GM12891 (cell line): ENCODE measurements at regions not wholly inside any gene's neighbourhood (a gene's known extent, or its start where the extent isn't known, plus 50 kb on each side); places are given as distances from the start of the nearest gene placed in this dataset.

ENCODE experiments used
- DNase-seq: peaks from one replicate; pipeline ENCODE4 v3.0.0; 2011; ENCODE audit warnings: low spot score; ENCODE audit not compliant: insufficient read length
- FAIRE-seq: peaks from 2 replicates; lab custom pipeline; 2011; peaks lifted over from hg19 to GRCh38; lab: Jason Lieb, UNC
- PAX5 ChIP-seq: IDR thresholded peaks from 2 replicates; pipeline ENCODE4 v1.6.1; 2011; ENCODE audit warnings: low read length, moderate library complexity, mild to moderate bottlenecking; ENCODE audit not compliant: insufficient read depth, severe bottlenecking
- POLR2A ChIP-seq: IDR thresholded peaks from 2 replicates; pipeline ENCODE4 v1.6.1; 2011; ENCODE audit warnings: low read depth, low read length, control low read depth
- POLR2AphosphoS5 ChIP-seq: IDR thresholded peaks from 2 replicates; pipeline ENCODE4 v1.6.1; 2011; ENCODE audit warnings: low read depth, low read length, control low read depth
- POU2F2 ChIP-seq: IDR thresholded peaks from 2 replicates; pipeline ENCODE4 v1.6.1; 2011; ENCODE audit warnings: low read depth, mild to moderate bottlenecking, control low read depth, low read length, moderate library complexity
- SPI1 ChIP-seq: IDR thresholded peaks from 2 replicates; pipeline ENCODE4 v1.6.1; 2011; ENCODE audit warnings: low read depth, low read length, control low read depth
- TAF1 ChIP-seq: IDR thresholded peaks from 2 replicates; pipeline ENCODE4 v1.6.1; 2011; ENCODE audit warnings: low read depth, low read length, control low read depth

DNA sequence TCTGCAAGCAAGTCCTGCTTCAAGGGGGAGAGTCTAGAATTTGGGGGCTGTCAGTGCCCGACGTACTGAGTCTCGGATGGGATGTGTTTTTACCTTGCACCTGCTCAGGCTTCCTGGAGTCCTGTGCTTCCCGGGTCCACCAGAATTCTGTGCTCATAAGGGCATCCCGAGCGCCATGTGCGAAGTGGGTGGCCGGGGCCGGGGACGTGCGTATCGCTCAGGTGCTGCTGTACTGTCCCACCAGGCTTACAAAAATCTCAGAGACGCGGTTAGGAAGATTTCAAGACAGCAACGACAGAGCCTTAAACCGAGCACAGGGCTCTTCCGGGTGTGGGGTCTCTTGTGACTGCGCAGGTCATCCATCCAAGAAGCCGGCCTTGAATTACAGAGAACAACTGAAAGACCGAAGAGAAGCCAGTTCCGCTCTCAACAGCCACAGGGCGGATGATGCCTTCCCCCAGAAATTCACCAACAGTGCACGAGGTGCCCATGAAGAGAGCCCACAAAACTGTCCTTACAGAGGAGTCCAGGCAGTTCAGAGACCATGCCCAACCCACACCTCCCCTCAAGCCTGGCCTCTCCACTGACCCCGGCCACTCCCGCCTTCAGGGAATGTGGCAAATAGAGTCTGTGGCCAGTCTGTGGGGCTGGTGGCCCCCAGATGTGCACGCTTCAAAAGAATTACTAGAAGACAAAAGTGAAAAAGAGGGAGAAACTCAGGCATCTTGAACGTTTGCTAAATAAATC is 104.7 kb downstream of the PXDC1 start:
- FAIRE-seq (no peak), DNase-seq (no peak)
- TF ChIP-seq POLR2AphosphoS5 (no peak), POU2F2 (no peak), TAF1 (no peak), POLR2A (no peak), PAX5 (no peak), SPI1 (no peak)

DNA sequence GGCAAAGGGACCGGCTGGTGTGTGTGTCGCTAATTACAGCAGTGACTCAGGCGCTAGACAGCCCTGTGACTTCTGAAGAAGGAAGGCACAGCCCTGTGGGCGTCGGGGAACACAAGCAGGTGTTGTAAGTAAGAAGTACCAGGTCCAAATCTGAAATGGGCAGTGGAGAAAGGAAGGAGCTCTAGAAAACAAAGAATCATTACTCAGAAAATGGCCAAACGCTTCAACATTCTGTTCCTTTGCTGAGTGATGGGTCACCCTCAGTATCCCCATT is 106.8 kb downstream of the PXDC1 start:
- DNase-seq (no peak), FAIRE-seq (no peak)
- TF ChIP-seq PAX5 = no peak
- TF ChIP-seq POU2F2 = no peak
- no peak for TF ChIP-seq TAF1
- no peak for TF ChIP-seq SPI1
- TF ChIP-seq POLR2AphosphoS5 = no peak
- TF ChIP-seq POLR2A = no peak

DNA sequence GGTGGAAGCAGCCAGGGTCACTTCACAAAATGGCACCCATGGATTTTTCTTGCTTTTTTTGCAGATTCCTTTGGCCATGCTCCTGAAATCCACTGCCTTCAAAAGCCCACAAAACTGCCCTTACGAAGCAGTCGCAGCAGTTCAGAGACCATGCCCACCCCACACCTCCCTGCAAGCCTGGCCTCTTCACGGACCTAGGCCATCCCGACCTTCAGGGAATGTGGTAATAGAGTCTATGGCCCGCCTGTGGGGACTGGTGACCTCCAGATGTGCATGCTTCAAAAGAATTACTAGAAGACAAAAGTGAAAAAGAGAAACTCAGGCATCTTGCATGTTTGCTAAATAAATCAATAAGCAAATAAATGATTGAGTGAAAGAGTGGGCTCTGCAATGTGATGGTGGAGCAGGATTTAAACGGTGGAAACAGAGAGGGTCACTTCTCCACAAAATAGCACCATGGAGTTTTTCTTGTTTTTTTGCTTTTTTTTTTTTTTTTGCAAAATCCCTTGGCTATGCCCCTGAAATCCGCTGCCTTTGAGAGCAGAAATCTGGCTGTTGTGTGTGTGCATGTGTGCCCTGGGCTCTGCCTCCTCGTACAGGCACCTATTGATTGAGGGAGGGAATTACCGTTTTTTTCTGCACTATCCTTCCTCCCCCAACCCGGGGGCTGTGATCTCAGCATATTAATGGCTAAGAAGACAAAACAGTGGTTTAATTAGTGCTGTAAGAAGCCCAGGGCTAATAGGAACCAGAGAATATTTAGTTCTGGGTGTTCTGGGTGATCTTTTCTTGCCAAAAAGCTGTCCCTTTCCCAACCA is 107.4 kb downstream of the PXDC1 start:
- no peak for DNase-seq
- TF ChIP-seq PAX5 = no peak
- no peak for TF ChIP-seq TAF1
- no peak for TF ChIP-seq SPI1
- TF ChIP-seq POU2F2 = no peak
- TF ChIP-seq POLR2AphosphoS5 = no peak
- TF ChIP-seq POLR2A = no peak
- FAIRE-seq = no peak

DNA sequence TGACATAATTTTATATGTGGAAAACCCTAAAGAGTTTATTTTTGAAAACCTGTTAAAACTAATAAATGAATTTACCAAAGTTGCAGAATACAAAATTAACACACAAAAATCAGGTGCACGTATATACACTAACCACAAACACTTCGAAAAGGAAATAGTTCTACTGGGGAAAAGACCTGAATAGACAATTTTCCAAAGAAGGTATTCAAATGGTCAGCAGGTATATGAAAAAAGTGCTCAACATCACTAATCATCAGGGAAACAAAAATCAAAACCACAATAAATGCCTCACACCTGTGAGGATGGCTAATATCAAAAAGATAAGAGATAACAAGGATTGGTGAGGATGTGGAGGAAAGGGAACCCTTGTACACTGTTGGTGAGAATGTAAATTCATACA is 110.6 kb downstream of the PXDC1 start:
- no peak for FAIRE-seq
- TF ChIP-seq POLR2A (no peak), SPI1 (no peak), PAX5 (no peak), POLR2AphosphoS5 (no peak), POU2F2 (no peak), TAF1 (no peak)
- DNase-seq = no peak

DNA sequence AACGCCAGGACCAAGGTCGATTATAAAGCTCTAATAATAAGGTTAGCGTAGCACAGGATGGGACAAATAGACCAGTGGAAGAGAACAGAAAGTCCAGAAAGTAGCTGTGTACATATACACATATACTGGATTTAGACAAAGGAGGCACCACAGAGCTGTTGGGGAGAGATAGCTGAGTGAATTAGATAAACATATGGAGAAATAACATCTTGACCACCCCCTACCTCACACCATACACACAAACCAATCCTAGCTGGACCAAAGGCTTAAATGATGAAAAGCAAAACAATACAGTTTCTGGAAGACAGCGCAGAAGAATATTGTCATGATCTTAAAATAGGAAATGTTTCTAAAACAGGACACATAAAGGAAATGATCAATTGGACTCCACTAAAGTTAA is 112.9 kb downstream of the PXDC1 start:
- TF ChIP-seq POU2F2 (no peak), POLR2AphosphoS5 (no peak), TAF1 (no peak), SPI1 (no peak)
- FAIRE-seq (no peak), DNase-seq (no peak)

DNA sequence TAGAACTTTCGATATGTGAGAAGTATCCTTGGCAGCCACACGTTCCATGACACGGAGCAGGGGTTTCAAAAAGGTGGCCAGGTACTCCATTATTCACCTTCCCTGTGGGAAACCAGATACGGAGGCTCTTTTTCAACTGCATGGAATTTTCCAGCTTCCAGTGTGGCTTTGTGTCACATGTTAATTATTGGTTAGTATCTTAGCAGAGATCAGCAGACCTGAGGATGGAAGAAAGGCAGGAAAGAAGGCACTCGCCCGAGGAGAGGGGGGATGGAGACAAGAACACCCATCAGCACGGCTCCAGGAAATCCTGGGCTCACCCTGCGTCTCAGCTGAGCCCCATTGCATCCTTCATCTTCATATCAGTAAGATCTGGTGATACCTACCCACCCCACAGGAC is 115.5 kb downstream of the PXDC1 start:
- DNase-seq (no peak), FAIRE-seq (no peak)

DNA sequence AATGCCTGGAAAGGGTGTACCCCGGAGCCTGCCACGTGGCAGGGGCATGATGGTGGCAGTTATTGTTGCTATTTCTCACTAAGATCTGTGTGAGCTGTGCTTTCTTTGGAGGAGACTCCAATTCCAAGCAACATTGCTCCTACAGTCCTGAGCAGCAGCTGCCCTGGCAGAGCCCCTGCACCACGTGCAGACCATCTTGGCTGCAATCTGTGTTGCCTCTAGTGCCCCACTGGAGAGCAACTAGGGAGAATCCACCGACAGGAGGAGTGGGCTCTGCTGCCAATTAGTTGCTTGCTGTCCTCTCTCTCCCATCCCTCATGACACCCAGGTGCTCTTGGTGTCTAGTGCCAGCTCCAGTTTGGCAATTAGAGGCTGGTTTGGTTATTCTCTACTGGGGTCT is 116.0 kb downstream of the PXDC1 start:
- no peak for DNase-seq
- TF ChIP-seq TAF1 (no peak), POLR2A (no peak), SPI1 (no peak), POU2F2 (no peak), PAX5 (no peak), POLR2AphosphoS5 (no peak)
- FAIRE-seq = no peak

More for the DNA sequence above, 115.5 kb downstream of the PXDC1 start:
- TF ChIP-seq TAF1 = no peak
- no peak for TF ChIP-seq SPI1
- no peak for TF ChIP-seq POLR2AphosphoS5
- TF ChIP-seq POLR2A = no peak
- TF ChIP-seq PAX5 = no peak
- no peak for TF ChIP-seq POU2F2

DNA sequence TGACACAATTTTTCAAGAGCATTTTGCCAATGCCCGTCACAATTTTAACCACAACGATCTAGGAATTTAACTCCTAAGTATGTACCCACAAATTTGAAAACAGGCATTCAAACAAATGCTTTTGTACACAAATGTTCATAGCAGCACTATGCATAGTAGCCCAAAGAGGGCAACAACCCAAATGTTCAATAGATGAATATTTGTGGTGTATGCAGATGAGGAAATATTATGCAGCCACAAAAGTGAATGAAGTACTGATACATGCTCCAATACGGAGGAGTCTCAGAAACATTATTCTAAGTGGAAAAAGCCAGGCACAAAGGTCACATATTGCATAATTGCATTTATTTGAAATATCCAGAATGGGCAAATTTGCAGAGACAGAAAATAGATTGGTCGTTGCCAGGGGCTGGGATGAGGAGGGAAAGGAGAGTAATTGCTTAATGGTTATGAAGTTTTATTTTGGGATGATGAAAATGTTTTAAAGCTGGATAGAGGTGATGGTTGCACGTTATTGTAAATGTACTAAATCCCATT is 117.2 kb downstream of the PXDC1 start:
- DNase-seq = no peak
- TF ChIP-seq POU2F2 = no peak
- TF ChIP-seq SPI1 = no peak
- no peak for TF ChIP-seq POLR2AphosphoS5
- TF ChIP-seq POLR2A = no peak
- no peak for TF ChIP-seq PAX5
- TF ChIP-seq TAF1 = no peak
- FAIRE-seq = no peak

DNA sequence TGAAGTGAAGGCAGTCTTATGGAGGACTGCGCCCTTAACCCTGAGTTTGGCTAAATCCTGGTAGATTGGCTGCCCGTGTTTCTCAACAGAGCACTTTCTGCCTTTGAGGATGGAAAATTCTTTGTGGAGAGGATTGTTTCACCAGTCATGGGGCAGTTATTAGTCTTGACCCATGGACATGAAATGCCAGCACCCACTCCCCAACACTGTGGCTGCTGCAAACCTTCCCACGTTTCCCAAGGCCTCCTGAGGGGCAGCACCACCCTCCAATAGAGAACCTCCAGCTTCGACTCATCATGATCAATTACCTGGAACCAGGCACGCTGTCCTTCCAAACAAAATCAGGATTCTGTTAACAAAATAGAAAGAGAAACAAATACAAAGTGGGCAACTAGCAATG is 117.8 kb downstream of the PXDC1 start:
- no peak for DNase-seq
- no peak for TF ChIP-seq POLR2A
- no peak for TF ChIP-seq POLR2AphosphoS5
- no peak for TF ChIP-seq SPI1
- TF ChIP-seq TAF1 = no peak
- TF ChIP-seq POU2F2 = no peak
- TF ChIP-seq PAX5 = no peak
- no peak for FAIRE-seq
